Stimulated activated CD8-positive, alpha-beta memory T cell treated with anti-CD3 and anti-CD28 coated beads, Interleukin-4, amount 100 ng/mL, for 48 hours (primary cell): ENCODE measurements at regions not wholly inside any gene's neighbourhood (a gene's known extent, or its start where the extent isn't known, plus 50 kb on each side); places are given as distances from the start of the nearest gene placed in this dataset.

ENCODE experiments used
- DNase-seq: peaks from one replicate; pipeline ENCODE4 v3.0.0-alpha.2; 2020

GRCh38 chr7:117929237-117929636, 56.0 kb upstream of the CTTNBP2 start:
- no peak for DNase-seq

- no peak for DNase-seq
Observed at GRCh38 chr7:117931314-117931713, 58.1 kb upstream of the CTTNBP2 start.

- DNase-seq: no peak
Observed at GRCh38 chr7:117937049-117937752, 64.0 kb upstream of the CTTNBP2 start.

GRCh38 chr7:117937753-117938483, 64.7 kb upstream of the CTTNBP2 start:
- no peak for DNase-seq

GRCh38 chr7:117941138-117941810, 68.0 kb upstream of the CTTNBP2 start:
- no peak for DNase-seq

- no peak for DNase-seq
Observed at GRCh38 chr7:117942780-117943179, 69.5 kb upstream of the CTTNBP2 start.

- no peak for DNase-seq
Observed at GRCh38 chr7:117944886-117945285, 71.6 kb upstream of the CTTNBP2 start.

GRCh38 chr7:117946151-117946633, 73.0 kb upstream of the CTTNBP2 start:
- DNase-seq: no peak

GRCh38 chr7:117949232-117949631, 76.0 kb upstream of the CTTNBP2 start:
- no peak for DNase-seq

- no peak for DNase-seq
Observed at GRCh38 chr7:117950601-117951260, 77.5 kb upstream of the CTTNBP2 start.

GRCh38 chr7:117951285-117951684, 78.0 kb upstream of the CTTNBP2 start:
- DNase-seq: no peak

GRCh38 chr7:117951691-117952280, 78.5 kb upstream of the CTTNBP2 start:
- DNase-seq: no peak

- DNase-seq: no peak
Observed at GRCh38 chr7:117955046-117955445, 81.8 kb upstream of the CTTNBP2 start.

GRCh38 chr7:117960351-117960750, 87.1 kb upstream of the CTTNBP2 start:
- DNase-seq: no peak

GRCh38 chr7:117961235-117961634, 88.0 kb upstream of the CTTNBP2 start:
- DNase-seq: no peak

GRCh38 chr7:117962366-117962994, 89.2 kb upstream of the CTTNBP2 start:
- no peak for DNase-seq

- DNase-seq: no peak
Observed at GRCh38 chr7:117963264-117964197, 90.3 kb upstream of the CTTNBP2 start.

GRCh38 chr7:117970801-117971200, 97.6 kb upstream of the CTTNBP2 start:
- no peak for DNase-seq

- DNase-seq: no peak
Observed at GRCh38 chr7:117971556-117972244, 98.5 kb upstream of the CTTNBP2 start.

GRCh38 chr7:117972606-117973005, 99.4 kb upstream of the CTTNBP2 start:
- no peak for DNase-seq

- no peak for DNase-seq
Observed at GRCh38 chr7:117973975-117974374, 100.7 kb upstream of the CTTNBP2 start.
